HG03432 (cell line): ENCODE measurements at regions not wholly inside any gene's neighbourhood (a gene's known extent, or its start where the extent isn't known, plus 50 kb on each side); places are given as distances from the start of the nearest gene placed in this dataset.

ENCODE experiments used
- ATAC-seq: cut with Tn5 transposase; IDR thresholded peaks from one replicate; pipeline ENCODE4 v1.9.1; 2021; ENCODE audit warnings: mild to moderate bottlenecking, moderate library complexity; ENCODE audit not compliant: unreplicated experiment

- ATAC-seq = no peak
Measured at GRCh38 chr2:9106338-9107167, 100.1 kb upstream of the ASAP2 start.

- no peak for ATAC-seq
Measured at GRCh38 chr2:9105601-9106337, 100.8 kb upstream of the ASAP2 start.

DNA sequence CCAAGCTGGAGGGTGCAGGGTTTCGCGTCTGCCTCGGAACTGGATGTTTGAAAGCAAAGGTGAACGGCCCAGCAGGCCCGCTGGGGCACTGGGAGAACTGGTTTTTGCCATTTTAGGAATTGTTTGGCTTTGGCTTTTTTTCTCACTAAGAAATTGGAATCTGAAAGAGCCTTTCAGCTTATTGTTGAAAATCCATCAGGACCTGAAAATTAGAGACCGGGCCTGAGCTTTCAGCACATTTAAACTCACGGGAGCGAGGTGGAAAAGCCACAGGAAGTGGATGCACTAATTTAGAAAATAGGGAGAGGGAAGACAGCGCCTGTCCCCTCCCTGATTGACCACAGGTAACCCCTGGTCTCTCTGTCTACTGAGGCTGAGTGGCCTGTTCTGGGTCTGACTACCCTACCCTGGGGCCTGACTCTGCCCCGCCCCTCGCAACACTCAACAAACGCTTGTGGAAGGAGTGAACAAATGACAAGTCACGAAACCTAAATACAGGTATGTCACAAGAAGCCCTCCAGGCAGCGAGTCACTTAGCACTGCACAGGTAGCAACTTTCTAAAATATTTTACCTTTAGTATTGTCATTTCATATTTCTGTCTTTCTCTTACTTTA lies 100.3 kb upstream of the MBOAT2 start:
- ATAC-seq = no peak

DNA sequence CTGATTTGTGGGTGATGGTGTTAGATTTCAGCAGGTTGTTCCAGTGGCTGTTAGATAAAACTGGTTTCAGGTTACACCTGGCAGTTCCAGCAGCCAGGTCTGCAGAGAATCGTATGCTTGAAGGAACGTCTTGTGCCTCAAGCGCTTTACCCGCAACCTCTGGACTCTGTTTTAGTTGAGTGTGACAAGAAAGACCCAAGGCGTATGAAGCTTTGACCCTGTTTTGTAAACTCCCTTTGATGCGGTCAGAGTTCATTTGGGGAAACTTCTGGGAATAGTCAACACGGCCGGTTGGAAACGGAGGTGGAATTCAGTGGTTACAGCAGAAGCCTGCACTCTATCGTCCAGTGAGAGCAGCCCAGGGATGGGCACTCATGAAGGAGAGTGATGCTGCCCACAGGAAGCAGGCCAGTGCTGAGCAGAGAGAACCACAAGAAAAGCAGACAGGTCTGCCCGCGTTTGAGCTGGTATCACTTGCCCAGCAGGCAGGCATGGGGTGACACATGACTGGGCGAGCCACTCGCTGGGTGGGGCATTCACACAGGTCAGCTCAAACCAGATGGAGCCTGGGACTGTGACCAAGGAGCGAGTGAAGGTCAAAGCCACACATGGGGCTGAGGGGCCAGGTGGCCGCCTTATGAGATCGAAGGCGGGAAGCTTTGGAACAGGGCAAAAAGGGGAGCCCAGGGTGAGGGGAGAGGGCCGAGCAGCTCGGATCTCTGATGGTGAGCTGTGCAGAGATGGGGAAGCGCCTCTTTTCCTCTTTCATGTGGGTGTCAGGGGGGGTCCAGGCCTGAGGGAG lies 99.6 kb upstream of the MBOAT2 start:
- ATAC-seq = no peak

- no peak for ATAC-seq
Measured at GRCh38 chr2:9101763-9102425, 98.4 kb upstream of the MBOAT2 start.

GRCh38 chr2:9100080-9100876 lies 96.8 kb upstream of the MBOAT2 start:
- peak; percentile 57 for ATAC-seq

- ATAC-seq = peak; percentile 78
Measured at GRCh38 chr2:9099341-9099751, 95.9 kb upstream of the MBOAT2 start.

DNA sequence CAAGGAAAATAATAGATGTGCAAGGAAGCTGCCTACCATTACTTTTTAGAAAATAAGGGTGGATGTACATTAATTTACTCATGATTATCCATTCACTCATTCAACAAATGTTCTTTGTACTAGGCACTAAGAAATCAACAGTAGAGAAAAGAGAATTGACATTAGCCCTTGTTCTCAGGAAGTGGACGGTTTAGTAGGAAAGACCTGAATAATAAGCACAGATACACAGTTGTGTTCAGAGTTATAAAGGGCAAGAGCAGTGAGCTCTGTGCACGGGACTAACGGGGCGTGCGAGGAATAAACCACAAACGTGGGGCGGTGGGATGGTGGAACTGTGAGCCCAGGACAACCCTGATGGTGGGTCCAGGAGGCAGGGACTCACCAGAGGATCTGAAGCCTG lies 94.4 kb upstream of the MBOAT2 start:
- no peak for ATAC-seq

DNA sequence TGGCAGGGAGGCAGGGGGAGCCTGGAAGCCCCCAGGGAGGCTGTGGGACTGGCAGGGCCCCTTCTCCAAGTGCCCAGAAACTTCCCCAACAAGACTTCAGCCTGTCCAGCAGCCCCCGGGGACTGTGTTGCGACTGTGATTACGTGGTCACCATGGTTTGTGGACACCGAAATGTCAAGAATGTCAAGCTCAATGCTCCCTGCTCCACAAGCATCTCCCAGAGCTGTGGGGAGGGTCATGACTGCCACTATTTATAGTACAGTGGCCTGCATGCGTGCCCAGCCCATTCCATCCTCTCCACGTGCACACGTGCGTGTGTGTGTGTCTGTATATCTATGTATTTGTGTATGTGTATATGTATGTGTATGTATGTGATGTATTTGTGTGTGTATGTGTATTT lies 93.8 kb upstream of the MBOAT2 start:
- no peak for ATAC-seq

DNA sequence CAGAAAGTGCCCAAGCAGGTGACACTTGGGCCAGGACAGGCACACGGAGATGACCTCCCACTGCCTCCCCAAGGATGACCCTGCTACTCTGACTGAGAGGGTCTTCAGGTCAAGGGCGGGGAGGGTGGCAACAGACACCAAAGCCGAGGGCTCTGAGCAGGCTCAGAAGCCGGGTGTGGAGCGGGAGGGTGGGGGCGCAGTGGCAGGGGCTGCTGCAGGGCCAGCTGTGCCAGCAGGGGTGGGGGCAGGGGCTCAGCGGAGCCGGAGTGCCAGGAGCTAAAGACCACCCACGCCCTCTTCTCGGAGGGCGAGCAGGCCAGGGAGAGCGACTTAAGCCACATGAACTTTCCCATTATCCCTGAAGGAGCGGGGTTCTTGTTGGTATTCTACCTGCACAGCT lies 93.3 kb upstream of the MBOAT2 start:
- no peak for ATAC-seq

DNA sequence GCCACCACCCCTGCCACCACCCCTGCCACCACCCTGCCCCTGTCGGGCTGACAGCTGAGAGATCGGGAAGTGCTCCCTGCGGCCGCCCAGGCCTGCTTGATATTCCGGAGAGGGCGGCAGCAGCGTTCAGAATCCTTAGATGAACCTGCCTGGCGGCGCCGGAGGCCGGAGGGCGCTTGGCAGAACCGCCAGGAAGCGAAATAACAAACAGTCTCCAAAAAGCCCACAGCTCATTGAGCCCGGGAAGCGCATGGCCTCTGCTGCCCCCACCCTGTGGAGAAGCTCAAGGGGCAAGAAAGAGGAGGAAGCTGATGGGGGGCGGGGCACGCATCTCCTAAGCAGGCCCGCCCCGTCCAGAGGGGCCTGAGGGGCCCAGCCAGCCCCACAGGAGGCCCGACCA lies 92.2 kb upstream of the MBOAT2 start:
- ATAC-seq = no peak

GRCh38 chr2:9095226-9095625 lies 91.7 kb upstream of the MBOAT2 start:
- no peak for ATAC-seq

DNA sequence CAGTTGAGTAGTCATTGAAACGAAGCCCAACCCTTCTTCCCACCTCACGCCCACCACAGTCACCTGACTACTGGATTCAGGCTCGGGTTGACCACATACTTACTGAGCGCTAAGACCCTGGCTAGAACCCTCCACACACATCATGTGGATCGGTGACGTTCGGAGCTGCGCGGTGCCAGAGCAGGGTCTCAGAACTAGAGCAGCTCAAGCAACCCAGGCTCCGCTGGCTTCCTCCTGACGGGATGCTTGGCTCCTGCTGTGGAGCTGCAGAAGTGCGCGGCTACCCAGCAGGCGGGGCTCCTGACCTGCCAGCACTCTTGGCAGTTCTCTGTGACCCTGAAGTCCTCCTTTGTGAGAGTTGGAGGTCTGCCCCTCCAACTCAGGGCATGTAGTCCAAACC lies 90.6 kb upstream of the MBOAT2 start:
- ATAC-seq = no peak

- ATAC-seq = no peak
Measured at GRCh38 chr2:9093324-9093723, 89.8 kb upstream of the MBOAT2 start.

- peak; percentile 91 for ATAC-seq
Measured at GRCh38 chr2:9092383-9093282, 89.1 kb upstream of the MBOAT2 start.

DNA sequence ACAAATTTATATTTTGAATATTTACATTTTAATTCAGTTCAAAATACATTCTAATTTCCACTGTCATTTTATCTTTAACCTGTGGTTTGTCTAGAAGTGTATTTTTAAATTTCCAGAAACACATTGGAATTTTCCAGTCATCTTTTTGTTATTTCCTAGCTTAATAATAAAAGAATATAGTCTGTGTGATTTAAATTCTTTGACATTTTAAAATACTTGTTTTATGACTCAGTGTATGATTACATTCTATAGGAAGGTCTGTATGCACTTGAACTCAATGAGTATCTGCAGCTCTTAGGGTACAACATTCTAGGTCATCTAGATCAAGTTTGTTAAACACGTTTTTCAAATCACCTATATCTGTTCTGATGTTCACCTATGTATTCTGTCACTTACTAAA lies 88.3 kb upstream of the MBOAT2 start:
- no peak for ATAC-seq

- no peak for ATAC-seq
Measured at GRCh38 chr2:9089831-9090230, 86.3 kb upstream of the MBOAT2 start.

- ATAC-seq = no peak
Measured at GRCh38 chr2:9087121-9087681, 83.7 kb upstream of the MBOAT2 start.
